ENCODE measurements at regions not wholly inside any gene's neighbourhood (a gene's known extent, or its start where the extent isn't known, plus 50 kb on each side); places are given as distances from the start of the nearest gene placed in this dataset.
"Not testable (repeated sequence)": the region's sequence is repeated elsewhere in the genome, so short reads cannot be mapped to it uniquely, and the experiment has no call there.

- no peak for DNase-seq
Observed at GRCh38 chr18:43744960-43745745, 467.9 kb upstream of the SYT4 start.

GRCh38 chr18:43751203-43751602, 473.9 kb upstream of the SYT4 start:
- DNase-seq = no peak

- no peak for DNase-seq
Observed at GRCh38 chr18:43751835-43752234, 474.5 kb upstream of the SYT4 start.

- no peak for DNase-seq
Observed at GRCh38 chr18:43757273-43757672, 480.0 kb upstream of the SYT4 start.

- no peak for DNase-seq
Observed at GRCh38 chr18:43758734-43759133, 481.4 kb upstream of the SYT4 start.

- DNase-seq = no peak
Observed at GRCh38 chr18:43760010-43760409, 482.7 kb upstream of the SYT4 start.

- DNase-seq = no peak
Observed at GRCh38 chr18:43772907-43773306, 495.6 kb upstream of the SYT4 start.

- DNase-seq = no peak
Observed at GRCh38 chr18:43774497-43774896, 497.2 kb upstream of the SYT4 start.

GRCh38 chr18:43775591-43775990, 498.3 kb upstream of the SYT4 start:
- no peak for DNase-seq

GRCh38 chr18:43776997-43777396, 499.7 kb upstream of the SYT4 start:
- DNase-seq = no peak

GRCh38 chr18:43777636-43778304, 500.5 kb upstream of the SYT4 start:
- no peak for DNase-seq

- DNase-seq = no peak
Observed at GRCh38 chr18:43780782-43781340, 503.6 kb upstream of the SYT4 start.

GRCh38 chr18:43785158-43785557, 507.9 kb upstream of the SYT4 start:
- no peak for DNase-seq

GRCh38 chr18:43786893-43787292, 509.6 kb upstream of the SYT4 start:
- no peak for DNase-seq

GRCh38 chr18:43787721-43788120, 510.4 kb upstream of the SYT4 start:
- DNase-seq = not testable (repeated sequence)

GRCh38 chr18:43789234-43790000, 512.1 kb upstream of the SYT4 start:
- DNase-seq = no peak

GRCh38 chr18:43793910-43794309, 516.6 kb upstream of the SYT4 start:
- no peak for DNase-seq

- no peak for DNase-seq
Observed at GRCh38 chr18:43794363-43794762, 517.1 kb upstream of the SYT4 start.

- no peak for DNase-seq
Observed at GRCh38 chr18:43797347-43797746, 520.1 kb upstream of the SYT4 start.

GRCh38 chr18:43800584-43800983, 523.3 kb upstream of the SYT4 start:
- DNase-seq = no peak

GRCh38 chr18:43805646-43806194, 528.4 kb upstream of the SYT4 start:
- no peak for DNase-seq

GRCh38 chr18:43812627-43813026, 535.3 kb upstream of the SYT4 start:
- DNase-seq = no peak

- no peak for DNase-seq
Observed at GRCh38 chr18:43819397-43819796, 542.1 kb upstream of the SYT4 start.

All from stimulated activated CD4-positive, alpha-beta T cell treated with anti-CD3 and anti-CD28 coated beads, Interleukin-1b, Interleukin-23, amount 100 ng/mL, for 48 hours (primary cell).